Keratinocyte (primary cell): ENCODE measurements at regions not wholly inside any gene's neighbourhood (a gene's known extent, or its start where the extent isn't known, plus 50 kb on each side); places are given as distances from the start of the nearest gene placed in this dataset.

ENCODE experiments used
- DNase-seq: peaks from one replicate; pipeline ENCODE4 v3.0.0-alpha.2; 2011; ENCODE audit warnings: low read depth, missing footprints, low spot score
- FAIRE-seq: peaks from 2 replicates; lab custom pipeline; 2011; peaks lifted over from hg19 to GRCh38; lab: Jason Lieb, UNC
- H2AFZ ChIP-seq: 2 replicates; pipeline ENCODE4 v1.6.0; 2012; ENCODE audit warnings: low read length, control low read depth, inconsistent platforms; ENCODE audit not compliant: control insufficient read depth
- H3K27ac ChIP-seq: 2 replicates; pipeline ENCODE4 v1.5.1; 2011; ENCODE audit warnings: low read length; ENCODE audit not compliant: control insufficient read depth, insufficient read depth
- H3K27me3 ChIP-seq: 3 replicates; pipeline ENCODE4 v1.6.0; 2011; ENCODE audit warnings: low read length; ENCODE audit not compliant: control insufficient read depth, insufficient read depth; ENCODE audit errors: extremely low read depth
- H3K36me3 ChIP-seq, 2 experiments: 2 replicates in 1 of 2; 3 replicates in 1 of 2; pipeline ENCODE4 v1.5.1; 2011; ENCODE audit warnings: low read length in 2 of 2, mild to moderate bottlenecking in 1 of 2; ENCODE audit not compliant: control insufficient read depth in 2 of 2, insufficient read depth in 2 of 2; ENCODE audit errors: extremely low read depth in 1 of 2
- H3K4me1 ChIP-seq: 3 replicates; pipeline ENCODE4 v1.5.1; 2011; ENCODE audit warnings: low read length; ENCODE audit not compliant: control insufficient read depth, insufficient read depth; ENCODE audit errors: extremely low read depth
- H3K4me2 ChIP-seq: 3 replicates; pipeline ENCODE4 v1.6.0; 2011; ENCODE audit warnings: low read depth, low read length; ENCODE audit not compliant: control insufficient read depth, insufficient read depth; ENCODE audit errors: extremely low read depth
- H3K4me3 ChIP-seq, 3 experiments: fragments of 200-600 bp in 1 of 3; sonication (generic) in 1 of 3; 2 replicates in 2 of 3; 3 replicates in 1 of 3; pipeline ENCODE4 v1.5.1; 2011 to 2016; ENCODE audit warnings: low read length in 3 of 3, mild to moderate bottlenecking in 3 of 3, control low read depth in 2 of 3, inconsistent platforms in 1 of 3, low read depth in 1 of 3, mixed read lengths in 1 of 3, mixed run types in 1 of 3, moderate library complexity in 1 of 3; ENCODE audit not compliant: control insufficient read depth in 2 of 3, insufficient read depth in 2 of 3; ENCODE audit errors: extremely low read depth in 1 of 3
- H3K79me2 ChIP-seq: 2 replicates; pipeline ENCODE4 v1.6.0; 2012; ENCODE audit warnings: low read length; ENCODE audit not compliant: control insufficient read depth, insufficient read depth
- H3K9ac ChIP-seq: 3 replicates; pipeline ENCODE4 v1.6.0; 2011; ENCODE audit warnings: low read length; ENCODE audit not compliant: control insufficient read depth, insufficient read depth; ENCODE audit errors: extremely low read depth
- H3K9me1 ChIP-seq: 3 replicates; pipeline ENCODE4 v1.6.0; 2011; ENCODE audit warnings: low read length; ENCODE audit not compliant: control insufficient read depth, insufficient read depth; ENCODE audit errors: extremely low read depth
- H3K9me3 ChIP-seq: 2 replicates; pipeline ENCODE4 v1.5.1; 2012; ENCODE audit warnings: low read depth, low read length; ENCODE audit not compliant: control insufficient read depth
- H4K20me1 ChIP-seq: 3 replicates; pipeline ENCODE4 v1.6.0; 2011; ENCODE audit warnings: low read length; ENCODE audit not compliant: control insufficient read depth, insufficient read depth; ENCODE audit errors: extremely low read depth
- CTCF ChIP-seq, 3 experiments: IDR thresholded peaks in 1 of 3; conservative IDR thresholded peaks in 1 of 3; optimal IDR thresholded peaks in 1 of 3; 2 replicates in 2 of 3; 3 replicates in 1 of 3; pipeline versions ENCODE3 to v1.5.1; 2011; ENCODE audit warnings: low read length in 3 of 3, mild to moderate bottlenecking in 3 of 3, moderate library complexity in 2 of 3, control low read depth in 1 of 3, inconsistent platforms in 1 of 3; ENCODE audit not compliant: insufficient read depth in 2 of 3; ENCODE audit errors: extremely low read depth in 1 of 3
- EZH2 ChIP-seq: IDR thresholded peaks from one replicate; pipeline ENCODE4 v1.6.1; 2012; ENCODE audit warnings: inconsistent platforms, mild to moderate bottlenecking, low read length, moderate library complexity
- dilution Hi-C: fragments of 300-500 bp; cut with MboI; formaldehyde crosslinking; loops from one replicate; pipeline ENCODE4 v1.7.0; 2020; ENCODE audit warnings: low sequenced_read_pairs; ENCODE audit not compliant: extremely low pct_ligation_motif_present

GRCh38 chr2:34849827-34850226, 1250.7 kb upstream of the FAM98A start:
- Histone ChIP-seq H3K9me1 (no peaks in the 10 kb centered on the region), H3K9ac (no peak overlapping the region), H2AFZ (no peak overlapping the region), H3K36me3 (no peaks in the 10 kb centered on the region), H3K79me2 (no peaks in the 10 kb centered on the region), H3K4me3 (no peak overlapping the region), H3K9me3 (no peaks in the 10 kb centered on the region), H3K4me1 (no peaks in the 10 kb centered on the region), H3K27me3 (no peaks in the 10 kb centered on the region), H3K27ac (no peak overlapping the region), H3K4me2 (no peak overlapping the region), H4K20me1 (no peaks in the 10 kb centered on the region)
- TF ChIP-seq CTCF (optimal IDR thresholded peaks at IDR 0.05 in 1 of 3, IDR thresholded peaks at IDR 0.05 in 1 of 3, conservative IDR thresholded peaks at IDR 0.05 in 1 of 3; ENCODE audit: extremely low read depth in 1 of 3, insufficient read depth in 2 of 3, low read length in 3 of 3) (no peak), EZH2 (no peak)
- dilution Hi-C loops: no loop called here
- no peak for FAIRE-seq
- DNase-seq: no peak

GRCh38 chr2:34848691-34849090, 1249.6 kb upstream of the FAM98A start:
- Histone ChIP-seq H3K27ac (no peak overlapping the region), H3K4me1 (no peaks in the 10 kb centered on the region), H3K36me3 (no peaks in the 10 kb centered on the region), H3K4me2 (no peak overlapping the region), H3K4me3 (no peak overlapping the region), H3K27me3 (no peaks in the 10 kb centered on the region), H3K9me3 (no peaks in the 10 kb centered on the region), H3K79me2 (no peaks in the 10 kb centered on the region), H3K9me1 (no peaks in the 10 kb centered on the region), H2AFZ (no peak overlapping the region), H4K20me1 (no peaks in the 10 kb centered on the region), H3K9ac (no peak overlapping the region)
- TF ChIP-seq CTCF (optimal IDR thresholded peaks at IDR 0.05 in 1 of 3, IDR thresholded peaks at IDR 0.05 in 1 of 3, conservative IDR thresholded peaks at IDR 0.05 in 1 of 3; ENCODE audit: extremely low read depth in 1 of 3, insufficient read depth in 2 of 3, low read length in 3 of 3) (no peak), EZH2 (no peak)
- FAIRE-seq: no peak
- no peak for DNase-seq
- dilution Hi-C loops: no loop called here
